ENCODE measurements at regions not wholly inside any gene's neighbourhood (a gene's known extent, or its start where the extent isn't known, plus 50 kb on each side); places are given as distances from the start of the nearest gene placed in this dataset.

- DNase-seq (ENCODE audit: low read depth in 1 of 2, low spot score in 2 of 2) (no peak), FAIRE-seq (no peak)
- H3K23me2 ChIP-seq (ENCODE audit: low read depth, low read length): no peaks in the 10 kb centered on the region
- no peak overlapping the region for H2BK5ac ChIP-seq (ENCODE audit: low read depth, low read length)
- H4K20me1 ChIP-seq (replicated peaks in 1 of 2; ENCODE audit: control insufficient read depth in 1 of 2, insufficient read depth in 2 of 2, low read length in 2 of 2): no peaks in the 10 kb centered on the region
- no peak overlapping the region for H3K4me3 ChIP-seq (ENCODE audit: extremely low read depth in 1 of 4, insufficient read depth in 2 of 4, low read depth in 3 of 4, low read length in 4 of 4)
- no peak overlapping the region for H3K4me2 ChIP-seq (ENCODE audit: insufficient read depth in 1 of 2, low read depth in 2 of 2, low read length in 2 of 2)
- H4K91ac ChIP-seq (replicated peaks; ENCODE audit: insufficient read length, low read length): no peak overlapping the region
- H4K5ac ChIP-seq (ENCODE audit: insufficient read length, low read depth, low read length): no peak overlapping the region
- no peak overlapping the region for H2BK15ac ChIP-seq (ENCODE audit: low read length)
- H2AFZ ChIP-seq (ENCODE audit: low read length): no peak overlapping the region
- no peak overlapping the region for H2BK120ac ChIP-seq (replicated peaks; ENCODE audit: low read depth, low read length)
- H2BK20ac ChIP-seq (ENCODE audit: low read length): no peak overlapping the region
- H2BK12ac ChIP-seq (ENCODE audit: low read depth, low read length): no peak overlapping the region
- H3K56ac ChIP-seq (replicated peaks; ENCODE audit: insufficient read length, low read depth, low read length): no peak overlapping the region
- H3K9me3 ChIP-seq (ENCODE audit: insufficient read depth in 2 of 2, low read depth in 1 of 2, low read length in 1 of 2): no peaks in the 10 kb centered on the region
- H2AK5ac ChIP-seq (ENCODE audit: low read depth, low read length): no peak overlapping the region
- no peaks in the 10 kb centered on the region for H3K79me1 ChIP-seq (ENCODE audit: low read depth, low read length)
- no peaks in the 10 kb centered on the region for H3K36me3 ChIP-seq (ENCODE audit: control insufficient read depth in 2 of 4, insufficient read depth in 4 of 4, low read length in 3 of 4)
- no peak overlapping the region for H3K9ac ChIP-seq (replicated peaks in 1 of 4; ENCODE audit: extremely low read depth in 1 of 4, low read depth in 3 of 4, low read length in 3 of 4)
- no peak overlapping the region for H3K23ac ChIP-seq (ENCODE audit: insufficient read length)
- POLR2A ChIA-PET (ENCODE audit: partially characterized antibody): no interaction called here
- H3K4ac ChIP-seq (replicated peaks; ENCODE audit: insufficient read length, low read depth, low read length): no peak overlapping the region
- H3K27ac ChIP-seq (ENCODE audit: low read depth, low read length): no peak overlapping the region
- CTCF ChIA-PET (ENCODE audit: partially characterized antibody): interaction anchor here (0.6 to 8.2 kb wide), 28 partner anchors 8 to 200 kb away, joined by 3 to 49 read pairs (median 5); no protein-coding TSS in a partner anchor
- no peak overlapping the region for H3K18ac ChIP-seq (ENCODE audit: extremely low read depth, low read length)
- H3K4me1 ChIP-seq (replicated peaks in 1 of 4; ENCODE audit: control insufficient read depth in 3 of 4, insufficient read depth in 4 of 4, low read length in 3 of 4): peaks cover 6 to 14% (median 11%) of the 10 kb centered on the region in 4 experiments; a peak in 6 of 7 replicates
- 86% methylated on average over 7 of the region's 7 CpGs; no CpG with 5 or more reads in 1 of the 2 experiments for WGBS, 2 experiments (ENCODE audit: extremely low coverage in 1 of 2, insufficient coverage in 1 of 2, insufficient read length in 1 of 2, insufficient replicate concordance in 2 of 2, low coverage in 1 of 2, low lambda C conversion rate in 2 of 2, missing lambda C conversion rate in 1 of 2)
- H3K79me2 ChIP-seq (ENCODE audit: control insufficient read depth in 1 of 2, insufficient read depth in 2 of 2, low read length in 2 of 2): no peaks in the 10 kb centered on the region
- no peak overlapping the region for H4K8ac ChIP-seq (ENCODE audit: extremely low read depth, insufficient read depth, low read length)
- no peaks in the 10 kb centered on the region for H3K27me3 ChIP-seq (replicated peaks in 1 of 4; ENCODE audit: control insufficient read depth in 3 of 4, extremely low read depth in 1 of 4, insufficient read depth in 3 of 4, low read length in 3 of 4)
- no peak overlapping the region for H3K14ac ChIP-seq (ENCODE audit: insufficient read length)
- TF ChIP-seq ASH2L (IDR thresholded peaks at IDR 0.05; ENCODE audit: low read length): no peak
- no peak for TF ChIP-seq FOSL1 (IDR thresholded peaks at IDR 0.05; ENCODE audit: insufficient read depth, low read depth, low read length)
Observed at GRCh38 chr1:220372451-220372850, 100.2 kb upstream of the RAB3GAP2 start.

All from H1 (cell line).